Hepatocyte (in vitro differentiated cells): ENCODE measurements at regions not wholly inside any gene's neighbourhood (a gene's known extent, or its start where the extent isn't known, plus 50 kb on each side); places are given as distances from the start of the nearest gene placed in this dataset.

Source experiments
- CTCF ChIP-seq: fragments of 200-600 bp; sonication (generic); IDR thresholded peaks from 2 replicates; pipeline ENCODE4 v1.5.1; 2016; ENCODE audit warnings: antibody characterized with exemption, mild to moderate bottlenecking; ENCODE audit not compliant: poor library complexity
- EZH2 ChIP-seq: fragments of 200-600 bp; sonication (generic); IDR thresholded peaks from 2 replicates; pipeline ENCODE4 v1.6.1; 2016; ENCODE audit warnings: antibody characterized with exemption, mild to moderate bottlenecking, borderline replicate concordance

DNA sequence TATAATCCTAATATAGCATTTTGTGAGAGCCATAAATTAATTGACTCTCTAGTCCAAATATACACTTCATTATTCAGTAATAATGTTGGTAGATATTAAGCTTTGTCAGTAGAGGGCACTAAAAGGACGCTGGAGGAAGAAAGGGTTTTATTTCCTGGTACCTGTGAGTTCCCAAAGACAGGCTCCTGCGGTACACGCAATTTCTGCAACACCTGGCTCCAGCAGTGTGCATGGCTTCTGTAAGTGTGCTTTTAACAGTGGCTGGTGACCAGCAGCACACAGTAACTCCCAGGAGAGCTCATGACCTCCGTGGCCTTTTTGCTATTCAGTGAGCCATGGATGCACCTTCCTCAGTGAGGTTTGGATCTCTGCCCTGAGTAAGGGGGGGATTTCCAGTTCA lies 338.3 kb upstream of the ZNF385D start:
- TF ChIP-seq CTCF = peak; percentile 68
- TF ChIP-seq EZH2 = no peak
